Brain microvascular endothelial cell (primary cell): ENCODE measurements at regions not wholly inside any gene's neighbourhood (a gene's known extent, or its start where the extent isn't known, plus 50 kb on each side); places are given as distances from the start of the nearest gene placed in this dataset.

Experiments
- DNase-seq: peaks from one replicate; pipeline ENCODE4 v3.0.0-alpha.2; 2020
- H3K27ac ChIP-seq: fragments of 250-450 bp; sonication (Bioruptor Pico); 2 replicates; pipeline ENCODE4 v1.5.1; 2020; ENCODE audit warnings: mild to moderate bottlenecking, moderate library complexity
- H3K27me3 ChIP-seq: fragments of 250-450 bp; sonication (Bioruptor Pico); replicated peaks from 2 replicates; pipeline ENCODE4 v1.5.1; 2020; ENCODE audit warnings: mild to moderate bottlenecking
- H3K36me3 ChIP-seq: fragments of 250-450 bp; sonication (Bioruptor Pico); replicated peaks from 2 replicates; pipeline ENCODE4 v1.5.1; 2020; ENCODE audit warnings: mild to moderate bottlenecking
- H3K4me3 ChIP-seq: 2 replicates; pipeline ENCODE4 v1.5.1; 2011; ENCODE audit warnings: low read depth, mild to moderate bottlenecking, control low read depth, low read length, moderate library complexity
- in situ Hi-C: cut with HindIII; loops from 2 replicates; pipeline ENCODE4 v1.10.0; 2017; ENCODE audit warnings: low sequenced_read_pairs, low pct_ligation_motif_present
- TF ChIP-seq, protein P1 (sequence below): IDR thresholded peaks from 2 replicates; pipeline ENCODE4 v1.5.1; 2011; ENCODE audit warnings: low read depth, mild to moderate bottlenecking, moderate library complexity, low read length, control low read depth, inconsistent platforms; ENCODE audit errors: missing control alignments

- in situ Hi-C loops: no loop called here
- no peaks in the 10 kb centered on the region for H3K36me3 ChIP-seq
- no peak for DNase-seq
- H3K4me3 ChIP-seq: no peak overlapping the region
- TF ChIP-seq, protein P1, sequence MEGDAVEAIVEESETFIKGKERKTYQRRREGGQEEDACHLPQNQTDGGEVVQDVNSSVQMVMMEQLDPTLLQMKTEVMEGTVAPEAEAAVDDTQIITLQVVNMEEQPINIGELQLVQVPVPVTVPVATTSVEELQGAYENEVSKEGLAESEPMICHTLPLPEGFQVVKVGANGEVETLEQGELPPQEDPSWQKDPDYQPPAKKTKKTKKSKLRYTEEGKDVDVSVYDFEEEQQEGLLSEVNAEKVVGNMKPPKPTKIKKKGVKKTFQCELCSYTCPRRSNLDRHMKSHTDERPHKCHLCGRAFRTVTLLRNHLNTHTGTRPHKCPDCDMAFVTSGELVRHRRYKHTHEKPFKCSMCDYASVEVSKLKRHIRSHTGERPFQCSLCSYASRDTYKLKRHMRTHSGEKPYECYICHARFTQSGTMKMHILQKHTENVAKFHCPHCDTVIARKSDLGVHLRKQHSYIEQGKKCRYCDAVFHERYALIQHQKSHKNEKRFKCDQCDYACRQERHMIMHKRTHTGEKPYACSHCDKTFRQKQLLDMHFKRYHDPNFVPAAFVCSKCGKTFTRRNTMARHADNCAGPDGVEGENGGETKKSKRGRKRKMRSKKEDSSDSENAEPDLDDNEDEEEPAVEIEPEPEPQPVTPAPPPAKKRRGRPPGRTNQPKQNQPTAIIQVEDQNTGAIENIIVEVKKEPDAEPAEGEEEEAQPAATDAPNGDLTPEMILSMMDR: no peak
- no peak overlapping the region for H3K27ac ChIP-seq
- H3K27me3 ChIP-seq: no peaks in the 10 kb centered on the region
Measured at GRCh38 chr10:9819756-9820494, 1197.7 kb upstream of the CELF2 start.

GRCh38 chr10:9823268-9823930 is 1194.3 kb upstream of the CELF2 start:
- DNase-seq: no peak
- TF ChIP-seq, protein P1: no peak
- no peaks in the 10 kb centered on the region for H3K27me3 ChIP-seq
- H3K4me3 ChIP-seq: no peak overlapping the region
- H3K27ac ChIP-seq: no peak overlapping the region
- no peaks in the 10 kb centered on the region for H3K36me3 ChIP-seq
- in situ Hi-C loops: no loop called here

- TF ChIP-seq, protein P1: no peak
- Histone ChIP-seq H3K4me3 (no peak overlapping the region), H3K27ac (no peak overlapping the region), H3K36me3 (no peaks in the 10 kb centered on the region), H3K27me3 (no peaks in the 10 kb centered on the region)
- DNase-seq: no peak
- in situ Hi-C loops: no loop called here
Measured at GRCh38 chr10:9824631-9825071, 1193.0 kb upstream of the CELF2 start.

- peak; percentile 34 for DNase-seq
- Histone ChIP-seq H3K27me3 (no peaks in the 10 kb centered on the region), H3K4me3 (no peak overlapping the region), H3K27ac (no peak overlapping the region), H3K36me3 (no peaks in the 10 kb centered on the region)
- in situ Hi-C loops: no loop called here
- TF ChIP-seq, protein P1: no peak
Measured at GRCh38 chr10:9825491-9826018, 1192.1 kb upstream of the CELF2 start.

- Histone ChIP-seq H3K36me3 (no peaks in the 10 kb centered on the region), H3K4me3 (no peak overlapping the region), H3K27ac (no peak overlapping the region), H3K27me3 (no peaks in the 10 kb centered on the region)
- in situ Hi-C loops: no loop called here
- DNase-seq: no peak
- TF ChIP-seq, protein P1: no peak
Measured at GRCh38 chr10:9828110-9828509, 1189.6 kb upstream of the CELF2 start.
